HCT116 (cell line): ENCODE measurements at regions not wholly inside any gene's neighbourhood (a gene's known extent, or its start where the extent isn't known, plus 50 kb on each side); places are given as distances from the start of the nearest gene placed in this dataset.

ENCODE experiments used
- ATAC-seq: fragments of 200-7000 bp; cut with Tn5 transposase; 2 replicates; pipeline ENCODE4 v1.9.1; 2020; ENCODE audit warnings: mild to moderate bottlenecking, moderate library complexity
- BruUV-seq: library from RNA; stranded (reverse); fragments of 400-500 nt; replicated peaks from 2 replicates; lab custom pipeline; 2021; lab: Mats Ljungman, UMichigan
- CTCF ChIA-PET: fragments of 300-600 bp; sonication (Branson Sonifier 250); formaldehyde crosslinking; loops from one replicate; lab custom pipeline; 2021; ENCODE audit warnings: antibody characterized with exemption; lab: Charles Lee
- POLR2A ChIA-PET: fragments of 300-600, 350-600 bp; sonication (Branson Sonifier 250); formaldehyde crosslinking; loops from one replicate; lab custom pipeline; 2021; ENCODE audit warnings: antibody characterized with exemption; lab: Charles Lee
- RAD21 ChIA-PET, 2 experiments: fragments of 300-600 bp; sonication (Branson Sonifier 250); formaldehyde crosslinking; loops; one replicate each; lab custom pipeline; 2023; ENCODE audit warnings: low total read pairs in 2 of 2; ENCODE audit not compliant: uncharacterized antibody in 2 of 2, unreplicated experiment in 2 of 2, low non-redundant PET in 1 of 2; lab: Charles Lee
- DNase-seq: peaks from one replicate; pipeline ENCODE4 v3.0.0-alpha.2; 2010; ENCODE audit warnings: low read depth, low spot score
- H2AFZ ChIP-seq: fragments of 200-600 bp; shearing (Covaris generic), sonication (generic); 2 replicates; pipeline ENCODE4 v1.6.1; 2017; ENCODE audit warnings: low read depth, mixed run types, mixed read lengths, antibody characterized with exemption, low read length; ENCODE audit not compliant: poor library complexity, severe bottlenecking
- H3K27ac ChIP-seq: 2 replicates; pipeline ENCODE4 v1.5.1; 2012; ENCODE audit warnings: low read depth, low read length
- H3K27me3 ChIP-seq: fragments of 200-600 bp; sonication (generic); 2 replicates; pipeline ENCODE4 v1.6.1; 2016; ENCODE audit warnings: mixed run types, low read length, mixed read lengths; ENCODE audit not compliant: insufficient read depth
- H3K36me3 ChIP-seq, 2 experiments: fragments of 200-500 bp in 1 of 2; fragments of 200-600 bp in 1 of 2; sonication (Bioruptor generic) in 1 of 2; sonication (generic) in 1 of 2; 2 replicates each; pipeline versions ENCODE4 v1.5.1 to v1.6.1; 2014 to 2016; ENCODE audit warnings: low read length in 2 of 2, inconsistent platforms in 1 of 2, mixed read lengths in 1 of 2, mixed run types in 1 of 2; ENCODE audit not compliant: insufficient read depth in 2 of 2, control insufficient read depth in 1 of 2
- H3K4me1 ChIP-seq, 2 experiments: fragments of 200-600 bp in 1 of 2; sonication (generic) in 1 of 2; 2 replicates each; pipeline versions ENCODE4 v1.5.1 to v1.6.1; 2012 to 2017; ENCODE audit warnings: low read length in 2 of 2, inconsistent platforms in 1 of 2, mild to moderate bottlenecking in 1 of 2, mixed read lengths in 1 of 2, mixed run types in 1 of 2, moderate library complexity in 1 of 2; ENCODE audit not compliant: insufficient read depth in 2 of 2, control insufficient read depth in 1 of 2
- H3K4me2 ChIP-seq: fragments of 200-600 bp; sonication (generic); 2 replicates; pipeline ENCODE4 v1.6.1; 2017; ENCODE audit warnings: mixed run types, low read length, mixed read lengths
- H3K4me3 ChIP-seq, 2 experiments: fragments of 200-600 bp in 1 of 2; sonication (generic) in 1 of 2; replicated peaks in 1 of 2; 2 replicates each; pipeline ENCODE4 v1.5.1; 2011 to 2016; ENCODE audit warnings: low read length in 2 of 2, control low read depth in 1 of 2, low read depth in 1 of 2, mild to moderate bottlenecking in 1 of 2, mixed read lengths in 1 of 2, mixed run types in 1 of 2
- H3K79me2 ChIP-seq: fragments of 200-600 bp; sonication (generic); 2 replicates; pipeline ENCODE4 v1.6.1; 2017; ENCODE audit warnings: mild to moderate bottlenecking, mixed run types, low read length, moderate library complexity, mixed read lengths; ENCODE audit not compliant: insufficient read depth
- H3K9ac ChIP-seq: fragments of 200-600 bp; sonication (generic); 2 replicates; pipeline ENCODE4 v1.6.1; 2016; ENCODE audit warnings: low read length, mixed read lengths
- H3K9me2 ChIP-seq: fragments of 200-600 bp; sonication (generic), shearing (Covaris generic); 2 replicates; pipeline ENCODE4 v1.6.1; 2017; ENCODE audit warnings: mixed run types, mild to moderate bottlenecking, moderate library complexity; ENCODE audit not compliant: insufficient read depth
- H3K9me3 ChIP-seq, 2 experiments: fragments of 200-500 bp in 1 of 2; fragments of 200-600 bp in 1 of 2; sonication (Bioruptor generic) in 1 of 2; sonication (generic) in 1 of 2; 2 replicates each; pipeline ENCODE4 v1.6.1; 2014 to 2017; ENCODE audit warnings: low read length in 2 of 2, mixed read lengths in 2 of 2, inconsistent platforms in 1 of 2, low read depth in 1 of 2, mild to moderate bottlenecking in 1 of 2, mixed run types in 1 of 2, moderate library complexity in 1 of 2; ENCODE audit not compliant: control insufficient read depth in 1 of 2, insufficient read depth in 1 of 2
- H4K20me1 ChIP-seq: fragments of 200-600 bp; sonication (generic), shearing (Covaris generic); 2 replicates; pipeline ENCODE4 v1.6.1; 2017; ENCODE audit warnings: mixed run types, mild to moderate bottlenecking, moderate library complexity; ENCODE audit not compliant: insufficient read depth
- CEBPB ChIP-seq: IDR thresholded peaks from 2 replicates; pipeline ENCODE4 v1.6.1; 2012; ENCODE audit warnings: low read depth
- ELF1 ChIP-seq: IDR thresholded peaks from 2 replicates; pipeline ENCODE4 v1.6.1; 2012; ENCODE audit warnings: low read depth, borderline replicate concordance
- JUND ChIP-seq: IDR thresholded peaks from 2 replicates; pipeline ENCODE4 v1.6.1; 2012
- POLR2A ChIP-seq: IDR thresholded peaks from 2 replicates; pipeline ENCODE4 v1.7.0; 2011; ENCODE audit warnings: borderline replicate concordance; ENCODE audit not compliant: insufficient read depth, insufficient read length; ENCODE audit errors: extremely low read depth
- RAD21 ChIP-seq: IDR thresholded peaks from 2 replicates; pipeline ENCODE4 v1.6.1; 2012; ENCODE audit warnings: low read depth, mild to moderate bottlenecking
- SP1 ChIP-seq: IDR thresholded peaks from 2 replicates; pipeline ENCODE4 v1.6.1; 2012; ENCODE audit warnings: low read depth
- SRF ChIP-seq: IDR thresholded peaks from 2 replicates; pipeline ENCODE4 v1.6.1; 2012; ENCODE audit warnings: low read depth
- YY1 ChIP-seq: IDR thresholded peaks from 2 replicates; pipeline ENCODE4 v1.6.1; 2011; ENCODE audit warnings: low read length, low read depth, moderate library complexity, mild to moderate bottlenecking; ENCODE audit not compliant: insufficient replicate concordance; ENCODE audit errors: extremely low read depth
- intact Hi-C: fragments of 100-400 bp; cut with micrococcal nuclease; formaldehyde crosslinking; loops from 2 replicates; pipeline ENCODE4 v1.10.0; 2022
- TF ChIP-seq, protein P1 (sequence below), 3 experiments: fragments of 200-600 bp in 1 of 3; sonication (generic) in 1 of 3; IDR thresholded peaks in 2 of 3; conservative IDR thresholded peaks in 1 of 3; 2 replicates each; pipeline ENCODE4 v1.5.1; 2012 to 2017; ENCODE audit warnings: low read depth in 2 of 3, low read length in 2 of 3, antibody characterized with exemption in 1 of 3, borderline replicate concordance in 1 of 3, control low read depth in 1 of 3, mild to moderate bottlenecking in 1 of 3, mixed read lengths in 1 of 3, mixed run types in 1 of 3, moderate library complexity in 1 of 3; ENCODE audit not compliant: insufficient read depth in 1 of 3
- TF ChIP-seq, protein P2 (sequence below): IDR thresholded peaks from 2 replicates; pipeline ENCODE4 v1.6.1; 2011; ENCODE audit warnings: mild to moderate bottlenecking, low read length, moderate library complexity; ENCODE audit not compliant: insufficient replicate concordance; ENCODE audit errors: extremely low read depth
- TF ChIP-seq, protein P3 (sequence below): IDR thresholded peaks from 2 replicates; pipeline ENCODE4 v1.6.1; 2012
- TF ChIP-seq, protein P4 (sequence below): IDR thresholded peaks from 2 replicates; pipeline ENCODE4 v1.6.1; 2012; ENCODE audit warnings: low read depth

GRCh38 chr11:116267146-116267545, 505.6 kb downstream of the BUD13 start:
- H3K27me3 ChIP-seq: peaks cover 49% of the 10 kb centered on the region
- no peak for TF ChIP-seq ELF1
- no peak for TF ChIP-seq POLR2A
- TF ChIP-seq, protein P1, sequence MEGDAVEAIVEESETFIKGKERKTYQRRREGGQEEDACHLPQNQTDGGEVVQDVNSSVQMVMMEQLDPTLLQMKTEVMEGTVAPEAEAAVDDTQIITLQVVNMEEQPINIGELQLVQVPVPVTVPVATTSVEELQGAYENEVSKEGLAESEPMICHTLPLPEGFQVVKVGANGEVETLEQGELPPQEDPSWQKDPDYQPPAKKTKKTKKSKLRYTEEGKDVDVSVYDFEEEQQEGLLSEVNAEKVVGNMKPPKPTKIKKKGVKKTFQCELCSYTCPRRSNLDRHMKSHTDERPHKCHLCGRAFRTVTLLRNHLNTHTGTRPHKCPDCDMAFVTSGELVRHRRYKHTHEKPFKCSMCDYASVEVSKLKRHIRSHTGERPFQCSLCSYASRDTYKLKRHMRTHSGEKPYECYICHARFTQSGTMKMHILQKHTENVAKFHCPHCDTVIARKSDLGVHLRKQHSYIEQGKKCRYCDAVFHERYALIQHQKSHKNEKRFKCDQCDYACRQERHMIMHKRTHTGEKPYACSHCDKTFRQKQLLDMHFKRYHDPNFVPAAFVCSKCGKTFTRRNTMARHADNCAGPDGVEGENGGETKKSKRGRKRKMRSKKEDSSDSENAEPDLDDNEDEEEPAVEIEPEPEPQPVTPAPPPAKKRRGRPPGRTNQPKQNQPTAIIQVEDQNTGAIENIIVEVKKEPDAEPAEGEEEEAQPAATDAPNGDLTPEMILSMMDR (IDR thresholded peaks at IDR 0.05 in 2 of 3, conservative IDR thresholded peaks at IDR 0.05 in 1 of 3; ENCODE audit: borderline replicate concordance in 1 of 3, insufficient read depth in 1 of 3, low read depth in 2 of 3, low read length in 2 of 3): no peak
- no peak for TF ChIP-seq SRF
- no peak for TF ChIP-seq JUND
- TF ChIP-seq, protein P2, sequence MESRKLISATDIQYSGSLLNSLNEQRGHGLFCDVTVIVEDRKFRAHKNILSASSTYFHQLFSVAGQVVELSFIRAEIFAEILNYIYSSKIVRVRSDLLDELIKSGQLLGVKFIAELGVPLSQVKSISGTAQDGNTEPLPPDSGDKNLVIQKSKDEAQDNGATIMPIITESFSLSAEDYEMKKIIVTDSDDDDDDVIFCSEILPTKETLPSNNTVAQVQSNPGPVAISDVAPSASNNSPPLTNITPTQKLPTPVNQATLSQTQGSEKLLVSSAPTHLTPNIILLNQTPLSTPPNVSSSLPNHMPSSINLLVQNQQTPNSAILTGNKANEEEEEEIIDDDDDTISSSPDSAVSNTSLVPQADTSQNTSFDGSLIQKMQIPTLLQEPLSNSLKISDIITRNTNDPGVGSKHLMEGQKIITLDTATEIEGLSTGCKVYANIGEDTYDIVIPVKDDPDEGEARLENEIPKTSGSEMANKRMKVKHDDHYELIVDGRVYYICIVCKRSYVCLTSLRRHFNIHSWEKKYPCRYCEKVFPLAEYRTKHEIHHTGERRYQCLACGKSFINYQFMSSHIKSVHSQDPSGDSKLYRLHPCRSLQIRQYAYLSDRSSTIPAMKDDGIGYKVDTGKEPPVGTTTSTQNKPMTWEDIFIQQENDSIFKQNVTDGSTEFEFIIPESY: no peak
- TF ChIP-seq SP1: no peak
- TF ChIP-seq, protein P3, sequence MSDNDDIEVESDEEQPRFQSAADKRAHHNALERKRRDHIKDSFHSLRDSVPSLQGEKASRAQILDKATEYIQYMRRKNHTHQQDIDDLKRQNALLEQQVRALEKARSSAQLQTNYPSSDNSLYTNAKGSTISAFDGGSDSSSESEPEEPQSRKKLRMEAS: no peak
- no peak for TF ChIP-seq RAD21
- TF ChIP-seq, protein P4, sequence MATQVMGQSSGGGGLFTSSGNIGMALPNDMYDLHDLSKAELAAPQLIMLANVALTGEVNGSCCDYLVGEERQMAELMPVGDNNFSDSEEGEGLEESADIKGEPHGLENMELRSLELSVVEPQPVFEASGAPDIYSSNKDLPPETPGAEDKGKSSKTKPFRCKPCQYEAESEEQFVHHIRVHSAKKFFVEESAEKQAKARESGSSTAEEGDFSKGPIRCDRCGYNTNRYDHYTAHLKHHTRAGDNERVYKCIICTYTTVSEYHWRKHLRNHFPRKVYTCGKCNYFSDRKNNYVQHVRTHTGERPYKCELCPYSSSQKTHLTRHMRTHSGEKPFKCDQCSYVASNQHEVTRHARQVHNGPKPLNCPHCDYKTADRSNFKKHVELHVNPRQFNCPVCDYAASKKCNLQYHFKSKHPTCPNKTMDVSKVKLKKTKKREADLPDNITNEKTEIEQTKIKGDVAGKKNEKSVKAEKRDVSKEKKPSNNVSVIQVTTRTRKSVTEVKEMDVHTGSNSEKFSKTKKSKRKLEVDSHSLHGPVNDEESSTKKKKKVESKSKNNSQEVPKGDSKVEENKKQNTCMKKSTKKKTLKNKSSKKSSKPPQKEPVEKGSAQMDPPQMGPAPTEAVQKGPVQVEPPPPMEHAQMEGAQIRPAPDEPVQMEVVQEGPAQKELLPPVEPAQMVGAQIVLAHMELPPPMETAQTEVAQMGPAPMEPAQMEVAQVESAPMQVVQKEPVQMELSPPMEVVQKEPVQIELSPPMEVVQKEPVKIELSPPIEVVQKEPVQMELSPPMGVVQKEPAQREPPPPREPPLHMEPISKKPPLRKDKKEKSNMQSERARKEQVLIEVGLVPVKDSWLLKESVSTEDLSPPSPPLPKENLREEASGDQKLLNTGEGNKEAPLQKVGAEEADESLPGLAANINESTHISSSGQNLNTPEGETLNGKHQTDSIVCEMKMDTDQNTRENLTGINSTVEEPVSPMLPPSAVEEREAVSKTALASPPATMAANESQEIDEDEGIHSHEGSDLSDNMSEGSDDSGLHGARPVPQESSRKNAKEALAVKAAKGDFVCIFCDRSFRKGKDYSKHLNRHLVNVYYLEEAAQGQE: no peak
- TF ChIP-seq YY1: no peak
- TF ChIP-seq CEBPB: no peak
- no peak for ATAC-seq
- H3K9me2 ChIP-seq: no peaks in the 10 kb centered on the region
- intact Hi-C loops: no loop called here
- H4K20me1 ChIP-seq: no peaks in the 10 kb centered on the region
- no peaks in the 10 kb centered on the region for H3K79me2 ChIP-seq
- no peaks in the 10 kb centered on the region for H3K9me3 ChIP-seq
- no peak overlapping the region for H3K27ac ChIP-seq
- no peaks in the 10 kb centered on the region for H3K36me3 ChIP-seq
- H3K4me1 ChIP-seq: no peaks in the 10 kb centered on the region
- CTCF ChIA-PET: no interaction called here
- no peak for DNase-seq
- RAD21 ChIA-PET: no interaction called here
- no peak overlapping the region for H3K4me3 ChIP-seq
- no TSS peak for BruUV-seq
- H3K9ac ChIP-seq: no peak overlapping the region
- no peak overlapping the region for H2AFZ ChIP-seq
- POLR2A ChIA-PET: no interaction called here
- no peak overlapping the region for H3K4me2 ChIP-seq
